Neural cell (in vitro differentiated cells): ENCODE measurements at regions not wholly inside any gene's neighbourhood (a gene's known extent, or its start where the extent isn't known, plus 50 kb on each side); places are given as distances from the start of the nearest gene placed in this dataset.

Experiments used
- H2AFZ ChIP-seq: fragments of 200-600, 300-800 bp; sonication (generic), shearing (Covaris generic); 2 replicates; pipeline ENCODE4 v1.6.0; 2014; ENCODE audit warnings: low read depth, mild to moderate bottlenecking, antibody characterized with exemption, low read length, moderate library complexity
- H3F3A ChIP-seq: fragments of 200-600 bp; shearing (Covaris generic); 2 replicates; pipeline ENCODE4 v1.6.1; 2016; ENCODE audit warnings: mild to moderate bottlenecking, moderate library complexity, mixed read lengths, antibody characterized with exemption, low read length; ENCODE audit not compliant: insufficient read depth, poor library complexity, severe bottlenecking
- H3K27ac ChIP-seq: fragments of 200-600, 300-800 bp; sonication (generic), shearing (Covaris generic); 2 replicates; pipeline ENCODE4 v1.5.1; 2014; ENCODE audit warnings: mild to moderate bottlenecking, low read length, moderate library complexity
- H3K27me3 ChIP-seq: fragments of 300-800, 200-600 bp; sonication (generic), shearing (Covaris generic); 2 replicates; pipeline ENCODE4 v1.6.0; 2014; ENCODE audit warnings: mild to moderate bottlenecking, low read depth, low read length, moderate library complexity; ENCODE audit not compliant: insufficient read depth
- H3K36me3 ChIP-seq: fragments of 300-800, 200-600 bp; sonication (generic), shearing (Covaris generic); 2 replicates; pipeline ENCODE4 v1.5.1; 2014; ENCODE audit warnings: mild to moderate bottlenecking, antibody characterized with exemption, low read length, moderate library complexity; ENCODE audit not compliant: insufficient read depth
- H3K4me2 ChIP-seq: fragments of 300-800, 200-600 bp; sonication (generic), shearing (Covaris generic); 2 replicates; pipeline ENCODE4 v1.6.0; 2014; ENCODE audit warnings: mild to moderate bottlenecking, low read length
- H3K4me3 ChIP-seq: fragments of 300-800, 200-600 bp; sonication (generic), shearing (Covaris generic); 2 replicates; pipeline ENCODE4 v1.5.1; 2014; ENCODE audit warnings: mild to moderate bottlenecking, low read length, moderate library complexity
- H3K79me2 ChIP-seq: fragments of 200-600 bp; shearing (Covaris generic); replicated peaks from 2 replicates; pipeline ENCODE4 v1.6.0; 2014; ENCODE audit warnings: mild to moderate bottlenecking, low read length, moderate library complexity; ENCODE audit not compliant: insufficient read depth
- H3K9ac ChIP-seq: fragments of 300-800, 200-600 bp; sonication (generic), shearing (Covaris generic); 2 replicates; pipeline ENCODE4 v1.6.1; 2016; ENCODE audit warnings: mild to moderate bottlenecking, low read length, mixed read lengths
- H3K9me2 ChIP-seq: fragments of 200-600 bp; shearing (Covaris generic); 2 replicates; pipeline ENCODE4 v1.6.1; 2016; ENCODE audit warnings: mild to moderate bottlenecking, low read length, mixed read lengths; ENCODE audit not compliant: insufficient read depth
- H3K9me3 ChIP-seq: fragments of 200-600, 300-800 bp; sonication (generic), shearing (Covaris generic); 2 replicates; pipeline ENCODE4 v1.6.1; 2016; ENCODE audit warnings: mild to moderate bottlenecking, mixed run types, low read length, moderate library complexity, mixed read lengths
- H4K20me1 ChIP-seq: fragments of 200-600 bp; shearing (Covaris generic); 2 replicates; pipeline ENCODE4 v1.6.1; 2016; ENCODE audit warnings: mild to moderate bottlenecking, mixed run types; ENCODE audit not compliant: insufficient read depth
- EP300 ChIP-seq: fragments of 450-650 bp; conservative IDR thresholded peaks from 2 replicates; pipeline ENCODE4 v1.6.1; 2014; ENCODE audit warnings: antibody characterized with exemption, mild to moderate bottlenecking, moderate library complexity; ENCODE audit not compliant: poor library complexity, severe bottlenecking
- EZH2 ChIP-seq: fragments of 200-600, 300-800 bp; shearing (Covaris generic), sonication (generic); IDR thresholded peaks from 2 replicates; pipeline ENCODE4 v1.6.1; 2014; ENCODE audit warnings: antibody characterized with exemption, low read length, borderline replicate concordance, mild to moderate bottlenecking; ENCODE audit not compliant: insufficient read depth, poor library complexity, severe bottlenecking
- MXI1 ChIP-seq: fragments of 450-650 bp; conservative IDR thresholded peaks from 2 replicates; pipeline ENCODE4 v1.6.1; 2014; ENCODE audit warnings: antibody characterized with exemption, mild to moderate bottlenecking; ENCODE audit not compliant: poor library complexity, severe bottlenecking
- POLR2AphosphoS5 ChIP-seq: IDR thresholded peaks from 2 replicates; pipeline ENCODE4 v1.6.1; 2012
- RAD21 ChIP-seq: fragments of 450-650 bp; conservative IDR thresholded peaks from 2 replicates; pipeline ENCODE4 v1.6.1; 2014; ENCODE audit warnings: antibody characterized with exemption, mild to moderate bottlenecking, moderate library complexity
- REST ChIP-seq: IDR thresholded peaks from 2 replicates; pipeline ENCODE4 v1.6.1; 2012; ENCODE audit warnings: borderline replicate concordance
- SMC3 ChIP-seq: fragments of 450-650 bp; conservative IDR thresholded peaks from 2 replicates; pipeline ENCODE4 v1.6.1; 2014; ENCODE audit warnings: antibody characterized with exemption, mild to moderate bottlenecking, moderate library complexity; ENCODE audit not compliant: poor library complexity
- TAF1 ChIP-seq: IDR thresholded peaks from 2 replicates; pipeline ENCODE4 v1.6.1; 2012; ENCODE audit warnings: low read depth
- TF ChIP-seq, protein P1 (sequence below): fragments of 450-650 bp; IDR thresholded peaks from 2 replicates; pipeline ENCODE4 v1.5.1; 2014; ENCODE audit warnings: antibody characterized with exemption, mild to moderate bottlenecking, moderate library complexity; ENCODE audit not compliant: poor library complexity, severe bottlenecking

GRCh38 chr10:130723704-130724103 is 587.5 kb downstream of the GLRX3 start:
- H3K9me3 ChIP-seq, result no peaks in the 10 kb centered on the region
- no peak for TF ChIP-seq TAF1
- no peak for TF ChIP-seq MXI1
- no peak for TF ChIP-seq SMC3
- TF ChIP-seq EP300, result no peak
- TF ChIP-seq, protein P1, sequence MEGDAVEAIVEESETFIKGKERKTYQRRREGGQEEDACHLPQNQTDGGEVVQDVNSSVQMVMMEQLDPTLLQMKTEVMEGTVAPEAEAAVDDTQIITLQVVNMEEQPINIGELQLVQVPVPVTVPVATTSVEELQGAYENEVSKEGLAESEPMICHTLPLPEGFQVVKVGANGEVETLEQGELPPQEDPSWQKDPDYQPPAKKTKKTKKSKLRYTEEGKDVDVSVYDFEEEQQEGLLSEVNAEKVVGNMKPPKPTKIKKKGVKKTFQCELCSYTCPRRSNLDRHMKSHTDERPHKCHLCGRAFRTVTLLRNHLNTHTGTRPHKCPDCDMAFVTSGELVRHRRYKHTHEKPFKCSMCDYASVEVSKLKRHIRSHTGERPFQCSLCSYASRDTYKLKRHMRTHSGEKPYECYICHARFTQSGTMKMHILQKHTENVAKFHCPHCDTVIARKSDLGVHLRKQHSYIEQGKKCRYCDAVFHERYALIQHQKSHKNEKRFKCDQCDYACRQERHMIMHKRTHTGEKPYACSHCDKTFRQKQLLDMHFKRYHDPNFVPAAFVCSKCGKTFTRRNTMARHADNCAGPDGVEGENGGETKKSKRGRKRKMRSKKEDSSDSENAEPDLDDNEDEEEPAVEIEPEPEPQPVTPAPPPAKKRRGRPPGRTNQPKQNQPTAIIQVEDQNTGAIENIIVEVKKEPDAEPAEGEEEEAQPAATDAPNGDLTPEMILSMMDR, result no peak
- TF ChIP-seq EZH2, result no peak
- TF ChIP-seq POLR2AphosphoS5, result no peak
- no peak for TF ChIP-seq RAD21
- no peak for TF ChIP-seq REST
- H3K4me2 ChIP-seq, result no peak overlapping the region
- no peak overlapping the region for H3K27ac ChIP-seq
- H4K20me1 ChIP-seq, result no peaks in the 10 kb centered on the region
- no peaks in the 10 kb centered on the region for H3K27me3 ChIP-seq
- H3K9me2 ChIP-seq, result no peaks in the 10 kb centered on the region
- no peak overlapping the region for H2AFZ ChIP-seq
- H3K36me3 ChIP-seq, result no peaks in the 10 kb centered on the region
- H3F3A ChIP-seq, result no peaks in the 10 kb centered on the region
- no peak overlapping the region for H3K4me3 ChIP-seq
- no peak overlapping the region for H3K9ac ChIP-seq
- no peaks in the 10 kb centered on the region for H3K79me2 ChIP-seq

DNA sequence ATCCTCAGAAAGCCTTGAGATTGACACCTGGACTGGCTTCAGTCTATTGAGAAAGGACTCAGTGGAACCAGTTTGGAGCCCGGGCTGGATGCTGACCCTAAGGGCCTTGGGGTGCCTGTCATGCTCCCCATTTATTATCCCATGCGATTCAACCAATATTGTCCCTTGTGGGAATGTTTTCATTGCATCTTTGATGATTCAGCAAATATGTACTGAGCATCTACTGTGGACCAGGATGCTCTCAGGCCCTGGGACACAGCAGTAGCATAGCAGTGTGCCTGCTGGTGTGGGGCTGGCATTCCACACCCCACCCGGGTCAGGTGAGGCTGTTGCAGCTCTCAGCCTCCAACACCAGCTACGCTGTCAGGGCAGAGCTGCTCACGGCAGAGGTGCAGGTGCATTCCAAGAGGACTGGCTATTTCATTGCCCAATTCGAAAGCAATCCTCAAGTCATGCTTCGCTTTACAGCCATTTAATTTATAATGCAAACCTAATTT is 586.0 kb downstream of the TCERG1L start:
- no peak for TF ChIP-seq REST
- no peak for TF ChIP-seq TAF1
- TF ChIP-seq MXI1, result no peak
- no peak for TF ChIP-seq SMC3
- no peak for TF ChIP-seq POLR2AphosphoS5
- TF ChIP-seq, protein P1, result no peak
- TF ChIP-seq EP300, result no peak
- Histone ChIP-seq H3K79me2 (no peaks in the 10 kb centered on the region), H3F3A (no peaks in the 10 kb centered on the region), H3K9me3 (no peaks in the 10 kb centered on the region), H3K27ac (no peak overlapping the region), H2AFZ (no peak overlapping the region), H3K4me3 (no peak overlapping the region), H3K9me2 (no peaks in the 10 kb centered on the region), H4K20me1 (no peaks in the 10 kb centered on the region), H3K36me3 (no peaks in the 10 kb centered on the region), H3K27me3 (no peaks in the 10 kb centered on the region), H3K9ac (no peak overlapping the region), H3K4me2 (no peak overlapping the region)
